ENCODE measurements at regions not wholly inside any gene's neighbourhood (a gene's known extent, or its start where the extent isn't known, plus 50 kb on each side); places are given as distances from the start of the nearest gene placed in this dataset.
"Not testable (repeated sequence)": the region's sequence is repeated elsewhere in the genome, so short reads cannot be mapped to it uniquely, and the experiment has no call there.

GRCh38 chr6:100101644-100102043 lies 107.6 kb upstream of the MCHR2 start:
- DNase-seq (ENCODE audit: low read depth) = no peak

- no peak for DNase-seq (ENCODE audit: low read depth)
Observed at GRCh38 chr6:100100776-100101175, 106.8 kb upstream of the MCHR2 start.

GRCh38 chr6:100099189-100100074 lies 105.4 kb upstream of the MCHR2 start:
- DNase-seq (ENCODE audit: low read depth) = no peak

DNA sequence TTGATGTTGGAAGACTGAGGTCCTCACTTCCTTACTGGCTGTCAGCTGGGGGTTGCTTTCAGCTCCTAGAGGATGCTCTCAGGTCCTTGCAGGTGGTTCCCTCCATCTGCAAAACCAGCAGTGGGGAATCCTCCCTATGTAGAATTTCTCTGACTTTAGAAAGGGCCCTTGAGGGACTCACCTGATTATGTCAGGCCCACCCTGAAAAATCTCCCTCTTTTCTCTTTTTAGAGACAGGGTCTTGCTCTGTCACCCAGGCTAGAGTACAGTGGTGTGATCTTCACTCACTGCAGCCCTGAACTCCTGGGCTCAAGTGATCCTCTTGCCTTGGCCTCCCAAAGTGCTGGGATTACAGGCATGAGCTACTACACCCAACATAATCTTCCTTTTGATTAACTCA lies 102.9 kb upstream of the MCHR2 start:
- DNase-seq (ENCODE audit: low read depth) = no peak

- no peak for DNase-seq (ENCODE audit: low read depth)
Observed at GRCh38 chr6:100096341-100096740, 102.3 kb upstream of the MCHR2 start.

DNA sequence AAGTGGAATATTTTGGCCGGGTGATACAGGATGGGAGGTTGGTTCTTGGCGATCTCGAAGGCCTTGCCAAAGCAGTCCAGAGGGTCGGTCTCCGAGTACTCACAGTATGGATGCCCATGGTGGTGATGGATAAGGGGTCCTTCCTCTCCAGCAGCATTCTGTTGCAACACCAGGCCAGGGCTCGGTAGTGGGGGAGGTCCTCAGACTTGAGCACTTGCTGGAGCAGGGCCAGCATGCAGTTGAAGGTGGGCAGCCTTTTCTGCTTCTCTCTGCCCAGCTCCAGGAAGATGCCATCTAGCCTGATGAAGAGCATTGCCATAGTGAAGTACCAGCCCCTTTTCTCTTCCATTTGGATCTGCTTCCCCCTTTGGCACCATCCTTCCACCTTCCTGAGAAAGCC lies 99.4 kb upstream of the MCHR2 start:
- no peak for DNase-seq (ENCODE audit: low read depth)

GRCh38 chr6:100088009-100088408 lies 94.0 kb upstream of the MCHR2 start:
- peak; percentile 33 for DNase-seq (ENCODE audit: low read depth)

GRCh38 chr6:100084991-100085364 lies 91.0 kb upstream of the MCHR2 start:
- DNase-seq (ENCODE audit: low read depth) = no peak

- no peak for DNase-seq (ENCODE audit: low read depth)
Observed at GRCh38 chr6:100084316-100084990, 90.4 kb upstream of the MCHR2 start.

GRCh38 chr6:100078509-100078908 lies 84.5 kb upstream of the MCHR2 start:
- peak; percentile 71 for DNase-seq (ENCODE audit: low read depth)

- no peak for DNase-seq (ENCODE audit: low read depth)
Observed at GRCh38 chr6:100065348-100065747, 71.3 kb upstream of the MCHR2 start.

GRCh38 chr6:100062621-100063020 lies 68.6 kb upstream of the MCHR2 start:
- DNase-seq (ENCODE audit: low read depth) = no peak

DNA sequence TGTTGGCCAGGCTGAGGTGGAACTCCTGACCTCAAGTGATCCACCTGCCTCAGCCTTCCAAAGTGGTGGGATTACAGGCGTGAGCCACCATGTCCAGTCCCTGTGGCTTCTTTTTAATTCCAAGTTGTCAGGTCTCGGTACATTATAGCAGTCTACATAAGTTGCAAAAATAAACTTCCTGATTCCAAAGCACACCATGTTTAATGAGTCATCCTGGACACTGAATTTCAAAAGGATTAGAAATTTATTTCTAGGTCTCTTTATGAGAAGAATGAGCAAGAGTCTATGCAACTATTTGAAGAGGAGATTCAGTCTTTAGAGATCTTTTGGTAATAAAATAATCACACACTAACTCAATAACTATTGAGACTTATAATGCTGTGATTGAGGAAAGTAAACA lies 63.9 kb upstream of the MCHR2 start:
- peak; percentile 12 for DNase-seq (ENCODE audit: low read depth)

- DNase-seq (ENCODE audit: low read depth) = no peak
Observed at GRCh38 chr6:100050550-100050949, 56.5 kb upstream of the MCHR2 start.

DNA sequence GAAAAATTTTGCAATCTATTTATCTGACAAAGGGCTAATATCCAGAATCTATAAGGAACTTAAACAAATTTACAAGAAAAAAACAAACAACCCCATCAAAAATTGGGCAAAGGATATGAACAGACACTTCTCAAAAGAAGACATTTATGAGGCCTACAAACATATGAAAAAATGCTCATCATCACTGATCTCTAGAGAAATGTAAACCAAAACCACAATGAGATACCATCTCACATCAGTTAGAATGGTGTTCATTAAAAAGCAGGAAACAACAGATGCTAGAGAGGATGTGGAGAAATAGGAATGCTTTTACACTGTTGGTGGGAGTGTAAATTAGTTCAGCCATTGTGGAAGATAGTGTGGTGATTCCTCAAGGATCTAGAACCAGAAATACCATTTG lies 49.9 kb upstream of the MCHR2 start:
- not testable (repeated sequence) for DNase-seq (ENCODE audit: low read depth)

Measured in HT1080 (cell line).